OCI-LY7 (cell line): ENCODE measurements at regions not wholly inside any gene's neighbourhood (a gene's known extent, or its start where the extent isn't known, plus 50 kb on each side); places are given as distances from the start of the nearest gene placed in this dataset.

Experiments used
- CTCF ChIP-seq: fragments of 200-600 bp; sonication (generic); conservative IDR thresholded peaks from 2 replicates; pipeline ENCODE4 v1.5.1; 2014; ENCODE audit warnings: mild to moderate bottlenecking, antibody characterized with exemption, low read length, moderate library complexity, mixed read lengths
- EZH2phosphoT487 ChIP-seq: fragments of 200-600 bp; sonication (generic); IDR thresholded peaks from 2 replicates; pipeline ENCODE4 v1.6.1; 2018; ENCODE audit warnings: low read depth, borderline replicate concordance, mild to moderate bottlenecking, mixed run types, antibody characterized with exemption, low read length, moderate library complexity, mixed read lengths

- no peak for TF ChIP-seq CTCF
- TF ChIP-seq EZH2phosphoT487 = no peak
Observed at GRCh38 chr20:12886618-12887363, 122.0 kb upstream of the SPTLC3 start.
